BE2C (cell line): ENCODE measurements at regions not wholly inside any gene's neighbourhood (a gene's known extent, or its start where the extent isn't known, plus 50 kb on each side); places are given as distances from the start of the nearest gene placed in this dataset.

Experiments
- DNase-seq: peaks from one replicate; pipeline ENCODE4 v3.0.0-alpha.2; 2020
- H3K27me3 ChIP-seq: fragments of 250-450 bp; sonication (Bioruptor Pico); 2 replicates; pipeline ENCODE4 v1.5.1; 2020; ENCODE audit warnings: mild to moderate bottlenecking
- H3K36me3 ChIP-seq: fragments of 250-450 bp; sonication (Bioruptor Pico); 2 replicates; pipeline ENCODE4 v1.5.1; 2020; ENCODE audit warnings: mild to moderate bottlenecking
- H3K4me1 ChIP-seq: fragments of 250-450 bp; sonication (Bioruptor Pico); 2 replicates; pipeline ENCODE4 v1.5.1; 2020
- H3K4me3 ChIP-seq: 2 replicates; pipeline ENCODE4 v1.5.1; 2011; ENCODE audit warnings: low read depth, low read length
- H3K9me3 ChIP-seq: fragments of 250-450 bp; sonication (Bioruptor Pico); 2 replicates; pipeline ENCODE4 v1.5.1; 2020
- TF ChIP-seq, protein P1 (sequence below): IDR thresholded peaks from 2 replicates; pipeline ENCODE4 v1.5.1; 2012; ENCODE audit warnings: mild to moderate bottlenecking, low read depth, low read length

DNA sequence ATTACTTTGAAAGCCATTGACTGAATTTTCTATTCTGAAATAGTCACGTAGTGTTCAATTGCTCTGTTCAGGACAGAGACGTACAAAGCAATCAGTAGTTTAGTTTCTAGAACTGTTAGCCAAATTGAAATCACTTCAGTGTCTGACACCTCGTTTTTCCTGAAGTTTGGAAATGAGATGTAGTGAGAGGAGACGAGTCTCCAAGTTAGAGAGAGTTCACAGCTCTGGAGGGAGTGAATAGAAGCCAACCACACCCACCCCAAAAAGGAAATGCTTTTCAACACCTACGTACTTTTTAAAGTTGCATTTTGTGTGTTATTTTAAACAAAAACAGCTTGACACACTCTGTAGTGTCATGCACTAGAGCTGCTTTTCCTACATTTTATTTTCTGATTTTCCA is 296.0 kb downstream of the ADGRG6 start:
- H3K27me3 ChIP-seq, result no peaks in the 10 kb centered on the region
- TF ChIP-seq, protein P1, sequence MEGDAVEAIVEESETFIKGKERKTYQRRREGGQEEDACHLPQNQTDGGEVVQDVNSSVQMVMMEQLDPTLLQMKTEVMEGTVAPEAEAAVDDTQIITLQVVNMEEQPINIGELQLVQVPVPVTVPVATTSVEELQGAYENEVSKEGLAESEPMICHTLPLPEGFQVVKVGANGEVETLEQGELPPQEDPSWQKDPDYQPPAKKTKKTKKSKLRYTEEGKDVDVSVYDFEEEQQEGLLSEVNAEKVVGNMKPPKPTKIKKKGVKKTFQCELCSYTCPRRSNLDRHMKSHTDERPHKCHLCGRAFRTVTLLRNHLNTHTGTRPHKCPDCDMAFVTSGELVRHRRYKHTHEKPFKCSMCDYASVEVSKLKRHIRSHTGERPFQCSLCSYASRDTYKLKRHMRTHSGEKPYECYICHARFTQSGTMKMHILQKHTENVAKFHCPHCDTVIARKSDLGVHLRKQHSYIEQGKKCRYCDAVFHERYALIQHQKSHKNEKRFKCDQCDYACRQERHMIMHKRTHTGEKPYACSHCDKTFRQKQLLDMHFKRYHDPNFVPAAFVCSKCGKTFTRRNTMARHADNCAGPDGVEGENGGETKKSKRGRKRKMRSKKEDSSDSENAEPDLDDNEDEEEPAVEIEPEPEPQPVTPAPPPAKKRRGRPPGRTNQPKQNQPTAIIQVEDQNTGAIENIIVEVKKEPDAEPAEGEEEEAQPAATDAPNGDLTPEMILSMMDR, result no peak
- H3K36me3 ChIP-seq, result no peaks in the 10 kb centered on the region
- no peak for DNase-seq
- H3K4me3 ChIP-seq, result no peak overlapping the region
- H3K4me1 ChIP-seq, result no peaks in the 10 kb centered on the region
- no peaks in the 10 kb centered on the region for H3K9me3 ChIP-seq

DNA sequence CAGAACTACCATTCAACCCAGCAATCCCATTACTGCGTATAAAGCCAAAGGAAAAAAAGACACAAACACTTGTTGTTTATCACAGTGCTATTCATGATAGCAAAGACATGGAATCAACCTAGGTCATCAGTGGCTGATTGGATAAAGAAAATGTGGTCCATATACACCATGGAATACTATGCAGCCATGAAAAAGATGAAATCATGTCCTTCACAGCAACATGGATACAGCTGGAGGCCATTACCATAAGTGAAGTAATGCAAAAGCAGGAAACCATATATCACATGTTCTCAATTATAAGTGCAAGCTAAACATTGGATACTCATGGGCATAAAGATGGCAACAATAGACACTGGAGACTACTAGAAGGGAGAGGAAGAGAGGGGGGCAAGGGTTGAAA is 299.6 kb downstream of the ADGRG6 start:
- no peak for DNase-seq
- H3K36me3 ChIP-seq, result no peaks in the 10 kb centered on the region
- no peak overlapping the region for H3K4me3 ChIP-seq
- H3K27me3 ChIP-seq, result no peaks in the 10 kb centered on the region
- no peaks in the 10 kb centered on the region for H3K4me1 ChIP-seq
- no peaks in the 10 kb centered on the region for H3K9me3 ChIP-seq
- TF ChIP-seq, protein P1, result no peak

DNA sequence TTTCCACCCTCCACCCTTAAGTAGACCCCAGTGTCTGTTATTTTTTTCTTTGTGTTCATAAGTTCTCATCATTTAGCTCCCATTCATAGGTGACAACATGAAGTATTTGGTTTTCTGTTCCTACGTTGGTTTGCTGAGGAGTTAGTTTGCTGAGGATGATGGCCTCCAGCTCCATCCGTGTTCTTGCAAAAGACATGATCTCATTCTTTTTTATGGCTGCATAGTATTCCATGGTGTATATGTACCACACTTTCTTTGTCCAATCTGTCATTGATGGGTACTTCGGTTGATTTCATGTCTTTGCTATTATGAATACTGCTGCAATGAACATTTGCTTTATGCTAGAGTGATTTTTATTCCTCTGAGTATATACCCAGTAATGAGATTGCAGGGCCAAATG is 301.2 kb downstream of the ADGRG6 start:
- Histone ChIP-seq H3K4me1 (no peaks in the 10 kb centered on the region), H3K36me3 (no peaks in the 10 kb centered on the region), H3K4me3 (no peak overlapping the region), H3K27me3 (no peaks in the 10 kb centered on the region), H3K9me3 (no peaks in the 10 kb centered on the region)
- no peak for DNase-seq
- TF ChIP-seq, protein P1, result no peak

DNA sequence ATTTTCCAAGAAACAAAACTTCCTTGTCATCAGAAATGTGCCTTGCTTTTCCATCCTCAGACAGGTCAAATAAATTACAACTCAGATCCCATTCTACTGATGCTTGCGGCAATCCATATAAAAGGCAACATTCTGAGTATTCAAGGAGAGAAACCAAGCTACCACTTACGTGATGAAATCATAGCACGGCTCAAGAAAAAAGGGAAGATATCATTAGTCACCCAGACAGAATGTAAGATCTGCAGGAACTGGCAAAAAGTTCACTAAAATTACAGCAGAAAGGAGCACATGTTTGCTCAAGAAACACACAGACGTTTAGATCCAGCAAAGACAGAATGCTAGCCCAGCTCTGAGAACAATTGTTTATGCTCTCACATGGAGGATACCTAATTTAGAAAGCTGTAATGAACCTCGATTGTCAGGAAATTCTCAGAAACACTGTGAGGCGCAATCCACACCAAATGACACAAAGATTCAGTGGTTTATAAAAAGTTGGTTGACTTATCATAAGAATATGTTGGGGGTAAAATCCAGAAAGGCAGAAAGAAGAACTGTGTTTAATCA is 304.2 kb downstream of the ADGRG6 start:
- H3K36me3 ChIP-seq, result no peaks in the 10 kb centered on the region
- H3K27me3 ChIP-seq, result no peaks in the 10 kb centered on the region
- H3K9me3 ChIP-seq, result no peaks in the 10 kb centered on the region
- TF ChIP-seq, protein P1, result no peak
- DNase-seq, result no peak
- no peak overlapping the region for H3K4me3 ChIP-seq
- no peaks in the 10 kb centered on the region for H3K4me1 ChIP-seq

DNA sequence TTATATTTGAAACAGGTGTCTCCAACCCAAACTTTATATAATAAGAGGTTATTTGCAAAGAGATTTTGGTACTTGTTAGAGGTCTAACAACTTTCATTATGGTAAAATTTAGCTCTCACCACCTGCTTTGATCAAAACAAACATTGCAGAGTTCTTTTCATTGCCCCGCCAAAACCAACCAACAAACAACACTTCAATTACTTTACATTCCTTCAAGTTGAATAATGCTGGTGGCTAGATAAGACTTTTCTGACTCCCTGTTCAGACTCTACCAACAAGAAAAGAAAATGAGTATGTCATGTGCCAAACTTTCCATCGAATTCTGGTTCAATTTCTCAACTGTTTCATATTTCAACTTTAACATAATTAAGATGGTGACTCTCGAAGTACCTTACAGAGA is 311.1 kb downstream of the ADGRG6 start:
- Histone ChIP-seq H3K27me3 (no peaks in the 10 kb centered on the region), H3K9me3 (no peaks in the 10 kb centered on the region), H3K4me1 (no peaks in the 10 kb centered on the region), H3K36me3 (no peaks in the 10 kb centered on the region), H3K4me3 (no peak overlapping the region)
- TF ChIP-seq, protein P1, result no peak
- DNase-seq, result no peak

DNA sequence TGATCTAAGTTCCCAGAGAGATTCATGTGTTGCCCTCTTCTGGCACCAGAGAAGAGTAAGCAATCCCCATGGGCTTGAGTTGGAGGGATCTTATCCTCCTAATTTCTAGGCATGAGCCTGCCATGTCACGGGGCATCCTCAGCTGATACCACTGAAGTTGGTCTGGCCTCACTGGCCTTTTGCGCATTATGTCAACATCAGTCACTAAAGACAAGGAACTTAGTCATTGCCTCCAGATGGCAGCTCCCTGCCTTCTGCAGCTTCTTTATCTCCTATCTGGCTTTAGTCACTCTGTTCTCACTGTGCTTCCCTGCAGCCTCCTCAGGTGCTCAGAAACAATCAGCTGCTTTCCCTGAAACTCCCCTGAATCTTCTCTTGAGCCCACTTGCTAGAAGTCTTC is 312.2 kb downstream of the ADGRG6 start:
- Histone ChIP-seq H3K36me3 (no peaks in the 10 kb centered on the region), H3K27me3 (no peaks in the 10 kb centered on the region), H3K9me3 (no peaks in the 10 kb centered on the region), H3K4me1 (no peaks in the 10 kb centered on the region), H3K4me3 (no peak overlapping the region)
- DNase-seq, result no peak
- TF ChIP-seq, protein P1, result no peak
